Vagina (tissue), 2 donors: ENCODE measurements at regions not wholly inside any gene's neighbourhood (a gene's known extent, or its start where the extent isn't known, plus 50 kb on each side); places are given as distances from the start of the nearest gene placed in this dataset.
A peak's percentile ranks its signal among the peaks of the same experiment; 100 is the strongest.

ENCODE experiments used
- DNase-seq, 2 donors: peaks; one replicate each; pipeline ENCODE4 v3.0.0-alpha.2; 2017; ENCODE audit errors: extremely low spot score in 2 of 2
- H3K27ac ChIP-seq: fragments of 200-600 bp; sonication (generic); one replicate; pipeline ENCODE4 v1.5.1; 2019
- H3K27me3 ChIP-seq: fragments of 200-600 bp; sonication (generic); one replicate; pipeline ENCODE4 v1.5.1; 2019
- H3K36me3 ChIP-seq, 2 donors: fragments of 200-600 bp; sonication (generic); one replicate each; pipeline ENCODE4 v1.5.1; 2017 to 2019
- H3K4me1 ChIP-seq: fragments of 200-600 bp; sonication (generic); one replicate; pipeline ENCODE4 v1.5.1; 2019
- H3K4me3 ChIP-seq, 2 donors: fragments of 200-600 bp; sonication (generic); 1 replicate in 1 of 2; 2 replicates in 1 of 2; pipeline ENCODE4 v1.5.1; 2016 to 2019
- H3K9me3 ChIP-seq: fragments of 200-600 bp; sonication (generic); one replicate; pipeline ENCODE4 v1.5.1; 2019
- CTCF ChIP-seq, 3 experiments: fragments of 450-650 bp in 2 of 3; fragments of 200-600 bp in 1 of 3; sonication (generic) in 1 of 3; IDR thresholded peaks; one replicate each; pipeline ENCODE4 v1.5.1; 2017 to 2019; ENCODE audit warnings: antibody characterized with exemption in 3 of 3, mild to moderate bottlenecking in 2 of 3, moderate library complexity in 2 of 3
- POLR2A ChIP-seq, 2 donors: fragments of 450-650 bp; IDR thresholded peaks; one replicate each; pipeline ENCODE4 v1.6.1; 2017; ENCODE audit warnings: antibody characterized with exemption in 2 of 2, mild to moderate bottlenecking in 2 of 2, moderate library complexity in 2 of 2
- POLR2AphosphoS5 ChIP-seq, 2 donors: sonication (generic); formaldehyde crosslinking; IDR thresholded peaks; one replicate each; pipeline ENCODE4 v1.9.0; 2017; ENCODE audit warnings: antibody characterized with exemption in 2 of 2, mild to moderate bottlenecking in 2 of 2, low read depth in 1 of 2; ENCODE audit not compliant: insufficient read depth in 1 of 2
- intact Hi-C: fragments of 100-400 bp; cut with DNase I; formaldehyde crosslinking; loops from one replicate; pipeline ENCODE4 v1.15.1; 2023

- H3K4me3 ChIP-seq, result no peak overlapping the region
- DNase-seq, result no peak
- H3K4me1 ChIP-seq, result peaks cover 25% of the 10 kb centered on the region
- no peak overlapping the region for H3K27ac ChIP-seq
- no peaks in the 10 kb centered on the region for H3K27me3 ChIP-seq
- H3K9me3 ChIP-seq, result no peaks in the 10 kb centered on the region
- TF ChIP-seq CTCF (IDR thresholded peaks at IDR 0.05) (no peak), POLR2AphosphoS5 (IDR thresholded peaks at IDR 0.05; ENCODE audit: insufficient read depth in 1 of 2, low read depth in 1 of 2) (no peak), POLR2A (IDR thresholded peaks at IDR 0.05) (no peak)
- intact Hi-C loops, result no loop called here
- H3K36me3 ChIP-seq, result no peaks in the 10 kb centered on the region
These were observed 140.1 kb upstream of the IL12A start for GRCh38 chr3:159848348-159849118.

DNA sequence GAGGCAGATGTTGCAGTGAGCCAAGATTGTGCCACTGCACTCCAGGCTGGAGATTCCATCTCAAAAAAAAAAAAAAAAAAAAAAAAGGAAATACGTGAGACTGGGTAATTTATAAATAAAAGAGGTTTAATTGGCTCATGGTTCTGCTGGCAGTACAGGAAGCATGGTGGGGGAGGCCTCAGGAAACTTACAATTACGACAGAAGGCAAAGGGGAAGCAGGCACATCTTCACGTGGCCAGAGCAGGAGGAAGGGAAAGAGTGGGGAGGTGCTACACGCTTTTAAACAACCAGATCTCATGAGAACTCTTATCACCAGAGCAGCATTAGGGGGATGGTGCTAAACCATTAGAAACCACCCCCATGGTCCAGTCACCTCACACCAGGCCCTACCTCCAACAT lies 138.2 kb upstream of the IL12A start:
- Histone ChIP-seq H3K4me3 (no peak overlapping the region), H3K9me3 (no peaks in the 10 kb centered on the region), H3K36me3 (no peaks in the 10 kb centered on the region), H3K27ac (no peak overlapping the region), H3K4me1 (peaks cover 44% of the 10 kb centered on the region), H3K27me3 (no peaks in the 10 kb centered on the region)
- no peak for TF ChIP-seq CTCF (IDR thresholded peaks at IDR 0.05)
- no peak for TF ChIP-seq POLR2A (IDR thresholded peaks at IDR 0.05)
- no peak for TF ChIP-seq POLR2AphosphoS5 (IDR thresholded peaks at IDR 0.05; ENCODE audit: insufficient read depth in 1 of 2, low read depth in 1 of 2)
- no peak for DNase-seq
- intact Hi-C loops, result no loop called here

DNA sequence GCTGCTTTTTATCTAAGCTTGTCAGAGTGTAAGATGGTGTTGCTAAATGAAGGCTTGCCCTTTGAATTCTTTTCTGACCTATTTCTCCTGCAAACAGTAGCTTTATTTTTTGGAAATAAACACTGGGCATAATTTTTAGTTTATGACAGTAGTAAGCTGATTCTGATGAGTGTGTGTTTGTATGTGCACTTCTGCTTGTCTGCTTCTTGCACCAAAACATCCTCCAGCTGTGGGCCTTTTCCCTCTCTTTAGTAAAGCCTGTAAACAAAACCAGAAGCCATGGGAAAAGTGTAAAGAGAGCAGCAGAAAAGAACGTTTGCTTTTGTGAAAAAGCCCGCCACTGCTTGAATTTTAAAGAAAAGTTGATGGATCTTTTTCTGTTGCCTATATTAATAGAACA lies 136.4 kb upstream of the IL12A start:
- Histone ChIP-seq H3K4me1 (peaks cover 59% of the 10 kb centered on the region), H3K27ac (peak overlapping the region; percentile 89)
- TF ChIP-seq POLR2AphosphoS5 (IDR thresholded peaks at IDR 0.05; ENCODE audit: insufficient read depth in 1 of 2, low read depth in 1 of 2), result no peak
- TF ChIP-seq POLR2A (IDR thresholded peaks at IDR 0.05), result no peak
- no peak for TF ChIP-seq CTCF (IDR thresholded peaks at IDR 0.05)

GRCh38 chr3:159852821-159853505 lies 135.7 kb upstream of the IL12A start:
- Histone ChIP-seq H3K27me3 (no peaks in the 10 kb centered on the region), H3K4me3 (peak overlapping the region; percentile 28 to 30), H3K36me3 (no peaks in the 10 kb centered on the region), H3K9me3 (no peaks in the 10 kb centered on the region), H3K4me1 (peaks cover 59% of the 10 kb centered on the region), H3K27ac (peak overlapping the region; percentile 89)
- intact Hi-C loops, result no loop called here
- no peak for DNase-seq
- TF ChIP-seq POLR2AphosphoS5 (IDR thresholded peaks at IDR 0.05; ENCODE audit: insufficient read depth in 1 of 2, low read depth in 1 of 2), result peak in 1 of 2 donors; percentile 62
- TF ChIP-seq POLR2A (IDR thresholded peaks at IDR 0.05), result no peak

More for the DNA sequence above, 136.4 kb upstream of the IL12A start:
- Histone ChIP-seq H3K4me3 (no peak overlapping the region), H3K36me3 (no peaks in the 10 kb centered on the region), H3K27me3 (no peaks in the 10 kb centered on the region), H3K9me3 (no peaks in the 10 kb centered on the region)
- intact Hi-C loops, result no loop called here
- no peak for DNase-seq

- no peaks in the 10 kb centered on the region for H3K9me3 ChIP-seq
- peaks cover 59% of the 10 kb centered on the region for H3K4me1 ChIP-seq
- no peak for TF ChIP-seq CTCF (IDR thresholded peaks at IDR 0.05)
- no peak for TF ChIP-seq POLR2A (IDR thresholded peaks at IDR 0.05)
- no peak for TF ChIP-seq POLR2AphosphoS5 (IDR thresholded peaks at IDR 0.05; ENCODE audit: insufficient read depth in 1 of 2, low read depth in 1 of 2)
- intact Hi-C loops, result no loop called here
- no peaks in the 10 kb centered on the region for H3K27me3 ChIP-seq
- H3K4me3 ChIP-seq, result no peak overlapping the region
- no peaks in the 10 kb centered on the region for H3K36me3 ChIP-seq
- DNase-seq, result no peak
- peak overlapping the region; percentile 89 for H3K27ac ChIP-seq
These were observed 135.2 kb upstream of the IL12A start for GRCh38 chr3:159853506-159853864.
